CD4-positive, alpha-beta T cell treated with Interleukin-15 for 4 hours (primary cell): ENCODE measurements at regions not wholly inside any gene's neighbourhood (a gene's known extent, or its start where the extent isn't known, plus 50 kb on each side); places are given as distances from the start of the nearest gene placed in this dataset.
"Not testable (repeated sequence)": the region's sequence is repeated elsewhere in the genome, so short reads cannot be mapped to it uniquely, and the experiment has no call there.

Source experiments
- DNase-seq: peaks from one replicate; pipeline ENCODE4 v3.0.0-alpha.2; 2020; ENCODE audit warnings: low spot score

DNA sequence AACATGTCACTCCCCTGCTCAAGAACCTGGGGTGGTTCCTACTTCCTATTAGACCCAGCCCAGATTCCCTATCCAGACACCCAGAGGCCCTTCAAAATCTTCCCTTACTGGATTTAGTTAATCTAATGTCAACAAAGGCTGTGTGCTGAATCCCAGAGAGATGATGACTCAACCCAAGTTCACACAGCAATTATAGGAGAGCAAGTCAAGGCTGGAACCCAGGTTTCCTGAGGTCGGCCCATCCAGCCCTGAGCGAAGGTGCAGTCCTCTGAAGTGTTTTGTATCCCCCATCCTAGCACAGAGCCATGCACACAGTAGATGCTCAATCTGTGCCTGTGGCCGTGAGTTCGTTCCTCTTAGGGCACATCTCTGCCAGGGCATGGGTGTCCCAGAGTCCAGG, 452.1 kb downstream of the GOLGA6L6 start:
- DNase-seq = not testable (repeated sequence)

DNA sequence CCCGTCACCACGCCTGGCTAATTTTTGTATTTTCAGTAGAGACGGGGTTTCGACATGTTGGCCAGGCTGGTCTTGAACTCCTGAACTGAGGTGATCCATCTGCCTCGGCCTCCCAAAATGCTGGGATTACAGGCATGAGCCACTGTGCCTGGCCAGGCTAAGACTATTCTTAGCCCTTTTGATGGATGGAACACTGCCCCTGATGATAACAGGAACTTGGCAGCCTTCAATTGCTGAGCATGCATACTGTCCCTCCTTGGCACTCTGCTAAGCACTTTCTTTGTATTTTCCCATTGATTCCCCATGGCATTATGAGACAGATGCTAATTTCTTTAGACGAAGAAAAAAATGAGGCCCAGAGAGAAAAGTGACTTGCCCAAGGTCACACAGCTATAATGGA, 457.6 kb downstream of the GOLGA6L6 start:
- DNase-seq = not testable (repeated sequence)

DNA sequence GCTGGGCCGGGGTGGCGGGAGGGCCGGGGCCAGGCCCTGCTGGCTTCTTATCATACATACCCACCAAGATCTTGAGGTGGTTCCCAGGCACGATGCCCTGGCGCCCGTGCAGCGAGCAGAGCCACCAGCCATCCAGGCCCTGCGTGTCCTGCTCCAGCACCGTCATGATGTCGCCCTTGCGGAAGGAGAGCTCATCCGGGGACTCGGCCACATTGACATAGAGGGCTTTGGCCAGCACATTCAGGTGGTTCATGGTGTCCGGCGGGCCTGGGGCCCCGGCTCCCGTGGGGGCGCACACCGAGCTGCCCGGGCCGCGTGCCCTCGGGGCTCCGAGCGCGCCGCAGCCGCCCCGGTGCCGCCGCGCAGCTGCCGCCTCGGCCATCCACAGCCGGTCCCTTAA, 467.5 kb downstream of the GOLGA6L6 start:
- DNase-seq = not testable (repeated sequence)

DNA sequence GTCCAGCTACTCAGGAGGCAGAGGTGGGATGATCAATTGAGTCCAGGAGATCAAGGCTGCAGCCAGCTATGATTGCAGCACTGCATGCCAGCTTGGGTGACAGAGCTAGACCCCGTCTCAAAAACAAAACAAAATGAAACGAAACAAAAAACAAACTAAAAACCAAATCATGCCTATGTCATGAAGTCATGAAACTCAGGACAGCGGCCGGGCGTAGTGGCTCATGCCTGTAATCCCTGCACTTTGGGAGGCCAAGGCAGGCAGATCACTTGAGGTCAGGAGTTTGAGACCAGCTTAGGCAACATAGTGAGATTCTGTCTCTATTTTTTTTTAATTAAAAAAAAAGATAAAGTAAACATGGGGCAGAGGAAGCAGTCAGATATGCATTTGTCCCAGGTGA, 472.6 kb downstream of the GOLGA6L6 start:
- DNase-seq = not testable (repeated sequence)

DNA sequence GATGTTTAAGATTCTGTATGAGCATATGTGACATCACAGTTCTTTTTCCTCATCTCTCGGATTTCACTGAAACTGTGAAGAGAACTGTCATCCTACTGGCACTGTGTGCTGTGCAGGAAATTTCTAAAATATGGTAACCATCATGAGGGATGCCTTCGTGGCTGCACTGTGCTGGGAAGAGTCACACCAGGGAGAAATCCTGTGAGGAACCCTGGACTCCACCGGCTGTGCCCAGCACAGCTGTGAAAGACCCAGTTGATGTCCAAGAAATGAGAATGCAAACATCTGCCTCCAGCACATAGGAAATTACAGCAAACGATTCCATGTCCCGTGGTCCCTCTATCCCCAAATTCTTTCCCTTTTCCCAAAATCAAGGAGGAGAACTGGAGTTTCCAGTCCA, 475.4 kb downstream of the GOLGA6L6 start:
- not testable (repeated sequence) for DNase-seq

DNA sequence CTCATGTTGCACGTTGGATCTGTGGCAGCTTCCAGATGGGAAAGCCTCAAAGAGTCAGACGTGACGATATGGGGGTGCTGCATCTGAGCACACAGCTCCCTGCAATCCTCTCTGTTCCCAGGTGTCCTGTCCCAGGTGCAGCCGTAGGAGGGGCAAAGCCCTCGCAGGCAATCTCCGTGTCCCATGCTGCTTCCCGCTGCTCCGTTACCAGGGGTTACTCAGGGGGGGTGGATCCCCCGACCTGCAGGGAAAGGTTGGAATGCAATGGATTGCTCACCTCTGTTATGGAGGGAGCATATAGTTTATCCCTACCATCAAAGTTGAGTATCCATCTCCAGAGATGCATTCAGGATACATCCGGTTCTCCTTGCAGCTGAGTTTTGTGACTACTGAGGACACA, 476.1 kb downstream of the GOLGA6L6 start:
- DNase-seq = not testable (repeated sequence)

DNA sequence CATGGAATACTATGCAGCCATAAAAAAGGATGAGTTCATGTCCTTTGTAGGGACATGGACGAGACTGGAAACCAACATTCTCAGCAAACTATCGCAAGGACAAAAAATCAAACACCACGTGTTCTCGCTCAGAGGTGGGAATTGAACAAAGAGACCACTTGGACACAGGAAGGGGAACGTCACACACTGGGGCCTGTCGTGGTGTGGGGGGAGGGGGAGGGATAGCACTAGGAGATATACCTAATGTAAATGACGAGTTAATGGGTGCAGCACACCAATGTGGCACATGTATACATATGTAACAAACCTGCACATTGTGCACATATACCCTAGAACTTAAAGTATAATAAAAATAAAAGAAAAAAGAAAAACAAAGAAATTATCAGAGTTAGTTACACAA, 478.4 kb downstream of the GOLGA6L6 start:
- DNase-seq = not testable (repeated sequence)

DNA sequence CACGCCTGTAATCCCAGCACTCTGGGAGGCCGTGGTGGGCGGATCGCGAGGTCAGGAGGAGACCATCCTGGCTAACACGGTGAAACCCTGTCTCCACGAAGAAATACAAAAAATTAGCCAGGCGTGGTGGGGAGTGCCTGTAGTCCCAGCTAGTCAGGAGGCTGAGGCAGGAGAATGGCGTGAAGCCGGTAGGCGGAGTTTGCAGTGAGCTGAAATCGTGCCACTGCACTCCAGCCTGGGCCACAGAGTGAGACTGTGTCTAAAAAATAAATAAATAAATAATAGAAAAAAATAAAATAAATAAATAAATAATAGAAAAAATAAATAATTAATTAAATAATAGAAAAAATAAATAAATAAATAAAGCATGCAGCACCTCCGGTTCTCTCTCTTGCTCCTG, 480.8 kb downstream of the GOLGA6L6 start:
- not testable (repeated sequence) for DNase-seq

DNA sequence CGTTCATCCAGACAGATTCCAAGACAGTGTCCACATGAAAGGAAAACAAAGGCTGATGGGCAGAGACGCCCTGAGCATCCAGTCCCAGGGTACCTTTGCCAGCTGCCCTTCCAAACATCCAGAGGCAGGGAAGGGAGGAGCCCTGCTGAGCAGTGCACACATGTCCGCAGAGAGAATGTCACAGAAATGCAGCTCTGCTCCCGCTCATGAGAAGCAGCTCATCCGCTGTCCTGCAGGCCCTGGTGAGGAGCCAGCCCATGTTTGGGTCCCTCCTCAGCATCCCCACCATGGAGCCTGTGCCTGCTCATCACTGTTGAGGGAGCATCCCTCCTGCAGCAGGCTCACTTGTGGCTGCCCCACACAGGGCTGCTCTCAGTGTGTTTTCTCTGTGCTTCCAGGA, 484.7 kb downstream of the GOLGA6L6 start:
- not testable (repeated sequence) for DNase-seq

DNA sequence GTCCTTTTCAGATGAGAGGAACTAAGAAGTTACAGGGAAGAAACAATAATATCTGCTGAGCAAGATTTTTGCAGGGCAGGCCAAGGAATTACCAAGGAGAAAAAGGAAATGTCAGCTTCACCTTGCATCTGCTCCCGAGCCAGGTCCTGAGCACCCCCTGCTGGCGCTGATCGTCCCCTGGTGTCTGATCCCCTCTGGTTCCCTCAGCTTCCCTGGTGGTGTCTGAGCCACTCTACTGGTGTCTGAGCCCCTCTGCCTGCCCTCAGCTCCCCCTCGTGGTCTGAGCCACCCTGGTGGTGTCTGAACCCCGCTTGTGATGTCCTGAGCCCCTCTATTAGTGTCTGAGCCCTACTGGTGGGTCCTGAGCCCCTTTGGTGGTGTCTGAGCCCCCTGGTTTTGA, 485.7 kb downstream of the GOLGA6L6 start:
- DNase-seq = not testable (repeated sequence)

DNA sequence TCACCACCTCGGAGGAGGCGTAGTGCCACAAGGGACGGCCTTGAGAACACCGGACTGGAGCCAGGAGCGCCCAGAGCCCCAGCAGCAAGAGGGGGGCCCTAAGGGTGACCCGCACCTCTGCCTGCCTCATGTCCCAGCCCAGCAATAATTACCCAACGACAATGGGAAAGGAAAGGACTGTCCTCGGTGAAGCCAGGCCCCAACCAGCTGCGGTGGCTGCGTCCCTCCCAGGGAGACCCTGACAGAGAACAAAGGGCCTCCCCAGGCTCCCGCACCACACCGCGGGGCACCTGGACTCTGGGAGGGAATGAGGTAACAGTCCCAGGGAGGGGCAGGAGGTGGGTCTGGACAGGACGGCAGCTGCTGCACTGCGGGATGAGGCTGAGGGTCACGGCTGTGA, 493.4 kb downstream of the GOLGA6L6 start:
- DNase-seq = not testable (repeated sequence)

DNA sequence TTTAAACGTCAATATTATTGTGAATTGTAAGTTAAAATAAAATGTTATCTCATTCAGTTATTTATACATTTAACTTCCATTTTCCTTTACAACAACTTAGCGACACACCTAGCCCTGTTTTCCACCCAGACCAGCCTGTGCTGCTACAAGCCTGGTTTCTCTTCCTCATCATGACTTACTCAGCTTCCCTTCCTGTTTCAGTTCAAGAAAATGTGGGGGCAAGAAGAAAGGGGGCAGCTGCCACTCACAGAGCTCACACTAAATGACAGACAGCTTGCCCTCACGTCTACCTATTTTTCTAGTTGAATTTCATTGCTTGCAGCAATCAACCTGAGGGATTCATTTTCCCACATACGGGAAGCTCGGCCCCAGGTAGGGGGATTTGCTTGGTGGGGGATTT, 496.4 kb downstream of the GOLGA6L6 start:
- DNase-seq = not testable (repeated sequence)

DNA sequence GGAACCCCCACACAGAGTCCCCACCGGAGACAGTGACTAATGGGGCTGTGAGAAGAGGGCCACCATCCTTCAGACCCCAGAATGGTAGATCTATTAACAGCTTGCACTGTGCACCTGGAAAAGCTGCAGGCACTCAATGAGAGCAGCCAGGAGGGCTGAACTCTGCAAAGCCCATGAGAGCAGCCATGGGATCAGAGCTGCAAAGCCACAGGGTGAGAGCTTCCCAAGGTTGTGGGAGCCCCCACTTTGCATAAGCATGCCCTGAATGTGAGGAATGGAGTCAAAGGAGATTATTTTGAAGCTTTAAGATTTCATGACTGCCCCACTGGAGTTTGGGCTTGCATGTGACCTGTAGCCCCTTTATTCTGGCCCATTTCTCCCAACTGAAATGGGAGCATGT, 500.9 kb downstream of the GOLGA6L6 start:
- not testable (repeated sequence) for DNase-seq

DNA sequence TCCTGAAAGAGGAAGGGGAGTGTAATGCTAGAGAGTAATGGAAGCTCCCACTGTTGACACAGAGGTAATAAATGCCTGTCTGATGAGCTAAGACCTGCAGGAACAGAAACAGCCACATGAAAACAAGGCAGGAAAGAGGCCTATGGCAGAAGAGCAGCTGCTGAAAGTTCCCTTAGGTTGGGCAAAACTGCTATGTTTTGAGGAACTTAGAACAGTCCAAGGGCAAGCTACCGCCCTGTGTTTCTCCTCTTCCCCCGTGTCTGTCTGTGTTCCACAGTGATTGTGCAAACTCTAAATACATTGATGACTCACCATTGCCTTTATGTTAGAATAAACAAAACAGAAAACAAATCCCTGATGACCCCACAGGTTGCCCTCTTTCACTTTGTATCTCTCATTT, 516.6 kb downstream of the GOLGA6L6 start:
- DNase-seq = not testable (repeated sequence)

DNA sequence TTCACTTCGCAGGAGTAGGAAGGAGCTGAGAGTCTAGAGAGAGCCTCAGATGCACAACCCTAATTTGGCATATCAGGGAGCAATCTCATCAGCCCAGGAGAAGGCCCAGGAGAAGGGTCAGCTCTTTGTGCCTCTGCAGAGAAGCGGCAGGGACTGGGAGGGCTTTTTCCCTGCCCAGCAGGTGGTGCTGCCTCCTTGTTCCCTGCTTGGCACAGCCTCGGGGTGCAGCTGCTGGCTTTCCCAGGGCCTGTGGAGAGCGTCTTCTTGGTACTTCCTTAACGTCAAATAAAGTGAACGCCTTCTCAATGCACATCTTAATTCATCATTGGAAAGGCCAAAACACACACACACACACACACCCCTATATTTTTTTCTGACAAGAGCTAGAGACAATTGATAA, 519.3 kb downstream of the GOLGA6L6 start:
- not testable (repeated sequence) for DNase-seq

DNA sequence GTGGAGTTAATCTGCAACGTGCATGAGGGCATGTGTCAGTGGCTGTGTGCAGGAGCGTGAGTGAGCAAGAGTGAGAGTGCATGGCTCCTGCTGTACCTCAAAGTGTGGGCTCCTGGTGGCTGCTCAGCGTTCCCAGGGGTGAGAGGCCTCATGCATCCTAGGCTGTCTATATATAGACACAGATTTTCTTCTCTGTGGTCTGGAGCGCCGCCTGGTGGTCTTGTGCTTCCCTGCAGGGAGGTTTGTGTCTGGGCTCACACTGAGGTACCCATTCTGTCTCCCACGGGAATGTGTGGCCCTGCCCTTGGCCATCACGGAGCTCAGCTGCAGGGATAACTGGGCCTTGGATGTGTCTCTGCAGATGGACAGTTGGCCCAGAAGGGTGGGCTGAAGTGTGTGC, 520.2 kb downstream of the GOLGA6L6 start:
- not testable (repeated sequence) for DNase-seq

DNA sequence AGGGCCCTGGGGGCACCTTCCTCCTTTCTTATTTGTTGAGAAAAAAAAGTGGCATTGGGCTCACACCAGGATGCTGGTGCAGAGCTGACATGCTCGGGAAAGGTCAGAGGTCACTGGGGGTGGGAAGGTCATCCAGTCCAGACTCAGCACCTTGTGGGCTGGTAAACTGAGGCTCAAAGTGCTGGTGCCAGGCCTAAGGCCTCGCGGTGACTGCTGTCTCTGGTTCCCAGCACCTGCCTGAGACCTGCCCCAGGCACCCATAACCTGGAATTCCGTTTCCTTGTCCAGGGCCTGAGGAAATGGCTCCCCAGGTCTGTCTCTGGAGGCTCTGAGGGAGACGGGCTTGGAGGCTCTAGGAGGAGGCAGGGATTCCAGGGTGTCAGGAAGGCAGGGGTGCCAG, 521.0 kb downstream of the GOLGA6L6 start:
- not testable (repeated sequence) for DNase-seq

DNA sequence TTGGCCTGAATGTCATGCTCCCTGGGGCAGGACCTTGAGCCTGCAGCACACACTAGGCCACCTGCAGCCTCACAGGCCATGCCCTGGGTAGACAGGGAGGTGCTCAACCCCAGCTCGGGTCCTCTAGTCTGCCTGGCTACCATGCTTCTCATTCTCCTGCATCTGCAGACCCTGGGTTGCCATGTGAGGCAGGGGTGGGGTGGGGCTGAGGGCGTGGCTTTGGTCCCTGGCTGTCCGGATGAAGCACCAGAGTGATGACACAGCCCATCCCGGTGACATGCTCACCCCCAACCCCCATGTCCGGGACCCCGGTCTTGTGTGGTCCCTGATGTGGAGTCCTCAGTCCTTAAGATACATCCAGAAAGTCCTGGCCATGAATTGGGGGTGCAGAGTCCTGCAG, 521.8 kb downstream of the GOLGA6L6 start:
- not testable (repeated sequence) for DNase-seq

DNA sequence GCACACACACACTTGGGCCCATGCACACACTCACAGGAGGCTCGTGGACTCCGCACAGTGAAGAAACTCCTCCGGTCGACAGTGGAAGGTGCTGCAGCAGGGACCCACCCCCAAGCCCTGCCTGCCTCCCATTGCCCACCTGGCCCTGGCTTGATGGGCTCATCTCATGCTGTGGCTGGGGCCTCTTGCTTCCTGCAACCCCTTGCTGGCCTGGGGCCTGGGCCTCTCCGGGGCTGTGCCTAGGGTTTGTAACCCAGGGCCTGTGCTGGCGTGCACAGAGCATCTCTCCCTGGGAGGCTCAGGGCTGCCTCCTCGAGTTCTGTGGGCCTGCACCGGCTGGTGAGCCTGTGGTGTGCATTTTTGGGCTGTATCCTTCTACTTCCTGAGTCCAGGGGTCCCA, 524.0 kb downstream of the GOLGA6L6 start:
- not testable (repeated sequence) for DNase-seq

DNA sequence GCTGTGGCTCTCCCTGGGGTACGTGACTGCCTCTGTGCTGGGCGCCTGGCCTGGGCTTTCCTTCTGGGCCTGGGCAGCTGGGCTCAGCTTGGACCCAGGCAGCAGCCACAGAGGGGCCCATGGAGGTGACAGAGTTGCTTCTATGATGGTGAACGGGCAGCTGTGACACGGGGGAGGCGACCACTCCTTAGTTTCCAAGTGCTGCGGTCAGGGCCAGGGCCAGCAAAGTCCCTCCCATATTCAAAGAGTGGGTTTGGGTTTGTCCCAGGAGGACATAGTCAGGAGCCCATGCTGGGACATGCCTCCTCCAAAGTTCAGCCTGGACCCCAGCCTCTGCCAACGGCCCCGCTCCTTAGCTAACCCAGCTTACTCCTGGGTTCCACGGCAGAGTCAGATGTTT, 524.7 kb downstream of the GOLGA6L6 start:
- not testable (repeated sequence) for DNase-seq

DNA sequence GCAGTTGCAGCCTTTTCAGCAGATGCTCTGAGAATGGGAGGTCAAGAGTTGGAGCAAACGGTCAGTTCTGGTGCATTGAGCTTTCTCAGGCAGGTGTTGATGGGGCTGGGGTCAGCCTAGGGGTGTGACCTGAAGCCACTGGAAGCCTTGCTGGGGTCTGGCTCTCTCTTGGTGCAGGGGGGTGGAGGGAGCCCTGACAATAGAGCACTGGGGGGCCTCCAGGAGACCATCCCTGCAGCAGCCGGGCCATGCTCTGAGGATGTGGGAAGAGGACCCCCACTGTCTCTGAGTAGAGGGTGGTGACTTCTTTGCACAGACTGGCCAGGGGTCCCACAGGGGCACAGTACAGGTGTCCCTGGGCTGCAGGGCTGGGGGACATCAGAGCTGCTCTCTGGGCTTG, 528.8 kb downstream of the GOLGA6L6 start:
- not testable (repeated sequence) for DNase-seq

DNA sequence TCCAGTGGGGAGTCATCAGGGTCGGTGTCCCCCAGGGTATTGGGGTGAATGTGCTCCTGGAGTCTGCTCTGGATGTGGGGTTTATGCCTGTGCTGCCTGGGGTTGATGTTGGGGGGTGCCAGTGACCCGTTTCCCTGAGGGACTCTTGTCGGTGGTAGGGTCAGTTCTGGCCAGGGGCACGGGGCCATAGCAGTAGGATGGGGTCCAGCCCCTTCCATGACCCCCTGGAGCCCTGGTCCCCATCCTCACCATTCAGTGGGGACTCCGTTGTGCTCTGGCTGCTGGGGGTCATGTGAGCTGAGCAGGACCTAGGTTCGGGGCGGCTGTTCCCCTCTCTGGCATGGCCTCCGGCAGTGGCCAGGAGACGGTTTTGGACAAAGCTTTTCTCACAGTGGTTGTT, 530.8 kb downstream of the GOLGA6L6 start:
- DNase-seq = not testable (repeated sequence)

DNA sequence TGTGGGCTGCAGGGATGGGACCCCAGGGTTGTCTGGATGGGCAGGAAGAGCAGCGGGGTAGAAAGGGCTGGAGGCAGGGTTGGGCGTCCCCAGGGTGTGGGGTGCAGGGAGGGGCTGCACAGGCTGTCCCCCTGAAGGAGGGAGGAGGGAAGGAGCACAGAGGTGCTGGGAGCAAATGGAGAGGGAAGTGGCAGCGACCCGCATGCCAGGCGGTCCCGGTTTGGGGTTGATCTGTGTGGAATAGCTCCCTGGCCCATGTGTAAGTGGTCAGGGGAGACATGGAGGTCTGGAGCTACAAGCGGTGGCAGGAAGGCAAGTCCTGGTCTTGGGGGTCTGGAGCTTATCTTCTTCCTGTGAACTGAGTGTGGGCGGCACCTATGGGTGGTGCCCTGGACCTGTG, 532.0 kb downstream of the GOLGA6L6 start:
- DNase-seq = not testable (repeated sequence)

DNA sequence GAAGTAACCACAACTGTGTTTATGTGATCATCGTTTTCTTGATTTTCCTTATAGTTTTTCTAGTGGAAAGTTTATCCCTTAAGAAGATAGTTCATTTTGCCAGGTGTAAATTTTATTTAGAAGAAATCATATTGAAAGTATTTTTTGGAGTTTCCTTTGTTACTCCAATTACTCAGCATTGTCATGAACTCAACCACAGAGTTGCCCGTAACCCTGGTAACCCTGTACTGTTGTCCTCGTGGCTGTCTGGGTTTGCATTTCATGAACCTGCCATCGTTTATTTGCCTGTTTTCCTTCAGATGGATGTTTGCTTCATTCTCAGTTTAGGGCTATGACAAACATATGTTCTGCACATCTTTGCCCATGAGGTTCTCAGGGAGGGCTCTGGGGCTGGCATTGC, 534.3 kb downstream of the GOLGA6L6 start:
- not testable (repeated sequence) for DNase-seq

DNA sequence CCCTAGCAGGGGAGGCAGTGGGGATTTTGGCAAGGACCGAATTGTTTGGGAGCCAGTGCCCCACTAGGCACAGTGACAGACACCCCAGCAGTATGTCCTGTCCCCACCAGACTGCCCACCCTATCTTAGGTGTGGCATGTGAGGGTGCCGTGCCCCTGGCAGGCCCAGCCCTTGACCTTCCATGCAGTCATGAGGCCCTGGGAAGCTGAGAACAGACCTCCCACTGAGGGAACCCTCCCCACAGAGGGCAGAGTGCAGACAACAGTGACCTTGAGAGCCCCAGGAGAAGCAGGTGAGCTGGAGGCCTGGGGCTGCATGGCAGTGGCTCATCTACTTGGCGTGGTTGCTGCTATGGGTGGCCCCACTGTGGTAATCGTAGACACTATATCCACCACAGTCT, 538.1 kb downstream of the GOLGA6L6 start:
- DNase-seq = not testable (repeated sequence)
